ENCODE measurements at regions not wholly inside any gene's neighbourhood (a gene's known extent, or its start where the extent isn't known, plus 50 kb on each side); places are given as distances from the start of the nearest gene placed in this dataset.

DNA sequence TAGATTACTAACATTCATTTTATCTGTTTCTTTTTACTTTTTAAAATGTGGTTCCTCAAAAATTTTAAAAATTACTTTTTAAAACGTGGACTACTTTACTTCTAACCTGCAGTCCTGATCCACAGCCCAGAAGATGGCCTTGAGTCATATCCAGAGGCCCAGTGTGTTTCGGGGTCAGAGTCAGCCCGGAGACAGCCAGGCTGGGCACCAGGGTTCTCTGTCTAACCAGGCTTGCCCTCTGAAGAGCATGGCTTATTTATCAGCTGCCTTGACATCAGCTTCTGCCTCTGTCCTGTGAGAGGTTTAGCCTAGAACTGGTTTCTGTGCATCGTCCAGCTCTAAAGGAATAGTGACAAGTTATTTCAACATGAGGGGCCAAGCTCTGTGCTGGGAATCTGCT, 332.0 kb downstream of the FGF9 start:
- CTCF ChIA-PET: interaction anchor here (0.9 kb wide), 1 partner anchor 16 kb away, joined by 3 read pairs; no protein-coding TSS in a partner anchor
- Mint-ChIP-seq H3K4me3 (no peak overlapping the region), H3K27ac (no peak overlapping the region), H3K27me3 (no peaks in the 10 kb centered on the region), H3K4me1 (no peaks in the 10 kb centered on the region), H3K9me3 (peaks cover under 1% of the 10 kb centered on the region), H3K36me3 (ENCODE audit: low read depth) (no peaks in the 10 kb centered on the region)
- DNase-seq: no peak
- POLR2A ChIA-PET: no interaction called here

DNA sequence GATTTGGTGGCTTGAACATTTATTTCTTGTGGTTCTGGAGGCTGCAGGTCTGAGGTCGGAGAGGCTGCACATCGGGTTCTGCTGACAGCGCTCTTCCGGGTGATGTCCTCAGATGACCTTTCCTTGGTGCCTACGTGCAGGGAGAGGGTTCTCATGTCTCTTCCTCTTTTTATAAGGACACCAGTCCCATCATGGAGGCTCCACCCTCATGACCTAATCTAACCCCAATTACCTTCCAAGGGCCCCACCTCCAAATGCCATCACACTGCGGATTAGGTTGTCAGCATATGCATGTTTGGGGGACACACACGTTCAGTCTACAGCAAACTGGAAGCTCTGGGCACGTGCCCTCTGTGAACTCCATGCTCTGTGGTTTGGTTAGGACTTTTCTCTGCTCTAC, 338.6 kb downstream of the FGF9 start:
- no peaks in the 10 kb centered on the region for H3K27me3 Mint-ChIP-seq
- no peaks in the 10 kb centered on the region for H3K4me1 Mint-ChIP-seq
- peaks cover 3% of the 10 kb centered on the region for H3K9me3 Mint-ChIP-seq
- H3K4me3 Mint-ChIP-seq: no peak overlapping the region
- no peak overlapping the region for H3K27ac Mint-ChIP-seq
- H3K36me3 Mint-ChIP-seq (ENCODE audit: low read depth): no peaks in the 10 kb centered on the region
- POLR2A ChIA-PET: no interaction called here
- CTCF ChIA-PET: no interaction called here
- no peak for DNase-seq

- DNase-seq: no peak
- ChIA-PET POLR2A (no interaction called here), CTCF (no interaction called here)
- H3K27ac Mint-ChIP-seq: no peak overlapping the region
- peaks cover 3% of the 10 kb centered on the region for H3K9me3 Mint-ChIP-seq
- no peak overlapping the region for H3K4me3 Mint-ChIP-seq
- H3K36me3 Mint-ChIP-seq (ENCODE audit: low read depth): no peaks in the 10 kb centered on the region
- H3K4me1 Mint-ChIP-seq: no peaks in the 10 kb centered on the region
- H3K27me3 Mint-ChIP-seq: no peaks in the 10 kb centered on the region
Measured at GRCh38 chr13:22009937-22010336, 339.1 kb downstream of the FGF9 start.

- Mint-ChIP-seq H3K9me3 (peaks cover 3% of the 10 kb centered on the region), H3K27ac (no peak overlapping the region), H3K36me3 (ENCODE audit: low read depth) (no peaks in the 10 kb centered on the region), H3K4me1 (peaks cover under 1% of the 10 kb centered on the region), H3K27me3 (no peaks in the 10 kb centered on the region), H3K4me3 (no peak overlapping the region)
- ChIA-PET CTCF (no interaction called here), POLR2A (no interaction called here)
- no peak for DNase-seq
Measured at GRCh38 chr13:22012686-22013085, 341.8 kb downstream of the FGF9 start.

DNA sequence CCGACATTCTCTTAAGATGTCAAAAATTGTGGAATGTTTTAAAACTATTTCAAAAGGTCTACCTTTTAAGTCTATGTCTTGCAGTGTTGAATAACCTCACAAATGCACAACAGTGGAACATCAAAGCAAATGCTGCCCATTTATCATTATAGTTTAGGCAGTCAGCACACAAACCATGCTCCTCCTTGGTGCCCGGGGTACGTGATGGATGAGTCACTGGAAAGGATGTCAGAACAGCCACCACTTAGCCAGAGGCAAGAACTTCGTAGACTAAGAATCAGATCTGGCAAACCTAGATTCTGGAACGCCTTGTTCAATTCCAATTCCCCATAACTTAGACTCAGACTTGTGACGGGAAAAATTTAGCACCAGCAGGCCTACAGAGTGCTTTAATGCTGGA, 343.6 kb downstream of the FGF9 start:
- Mint-ChIP-seq H3K4me1 (peaks cover 2% of the 10 kb centered on the region), H3K4me3 (no peak overlapping the region), H3K27me3 (no peaks in the 10 kb centered on the region), H3K36me3 (ENCODE audit: low read depth) (no peaks in the 10 kb centered on the region), H3K9me3 (no peaks in the 10 kb centered on the region), H3K27ac (no peak overlapping the region)
- CTCF ChIA-PET: no interaction called here
- no peak for DNase-seq
- POLR2A ChIA-PET: no interaction called here

DNA sequence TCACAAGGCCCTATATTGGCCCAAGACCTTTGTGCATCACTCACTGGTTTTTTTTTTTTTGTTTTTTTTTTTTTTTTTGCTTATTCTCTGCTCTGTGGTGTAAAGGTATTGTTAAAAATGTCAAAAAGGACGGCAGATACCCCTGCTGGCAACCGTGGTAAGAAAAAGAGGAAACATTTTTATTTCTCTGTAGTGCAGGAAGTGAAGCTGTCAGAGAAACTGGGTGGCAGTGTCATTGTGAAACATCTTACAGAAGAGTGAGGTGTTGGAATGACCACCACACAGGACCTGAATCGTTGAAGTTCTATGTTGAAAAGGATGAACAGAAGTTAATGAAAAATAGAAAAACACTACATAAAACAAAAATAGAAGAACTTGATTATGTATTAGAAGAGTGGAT, 346.4 kb downstream of the FGF9 start:
- H3K9me3 Mint-ChIP-seq: no peaks in the 10 kb centered on the region
- H3K4me3 Mint-ChIP-seq: no peak overlapping the region
- DNase-seq: no peak
- peaks cover 2% of the 10 kb centered on the region for H3K4me1 Mint-ChIP-seq
- no peak overlapping the region for H3K27ac Mint-ChIP-seq
- H3K36me3 Mint-ChIP-seq (ENCODE audit: low read depth): no peaks in the 10 kb centered on the region
- ChIA-PET POLR2A (no interaction called here), CTCF (interaction anchor here (0.7 kb wide), 1 partner anchor 133 kb away, joined by 3 read pairs; no protein-coding TSS in a partner anchor)
- no peaks in the 10 kb centered on the region for H3K27me3 Mint-ChIP-seq

GRCh38 chr13:22018076-22018835, 347.4 kb downstream of the FGF9 start:
- DNase-seq: no peak
- ChIA-PET POLR2A (no interaction called here), CTCF (no interaction called here)
- Mint-ChIP-seq H3K27ac (no peak overlapping the region), H3K36me3 (ENCODE audit: low read depth) (no peaks in the 10 kb centered on the region), H3K9me3 (no peaks in the 10 kb centered on the region), H3K4me1 (peaks cover 2% of the 10 kb centered on the region), H3K4me3 (no peak overlapping the region), H3K27me3 (no peaks in the 10 kb centered on the region)

DNA sequence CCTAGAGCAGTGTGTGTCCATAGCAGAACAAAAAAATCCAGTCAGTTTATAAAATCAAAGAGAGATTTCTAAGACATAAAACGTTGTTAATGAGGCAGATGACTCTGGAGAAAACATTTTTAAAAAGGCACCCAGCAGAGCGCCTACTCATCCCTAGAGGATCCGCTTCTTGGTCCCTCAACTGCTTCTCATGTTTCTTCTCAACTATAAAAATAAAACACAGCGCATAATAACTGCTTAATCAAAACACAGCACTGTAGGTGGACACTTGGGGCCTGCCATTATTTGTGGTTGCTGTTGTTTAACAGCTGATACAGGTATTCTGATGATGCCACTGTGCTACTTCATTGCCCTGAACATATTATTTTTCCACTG, 347.9 kb downstream of the FGF9 start:
- Mint-ChIP-seq H3K27ac (no peak overlapping the region), H3K36me3 (ENCODE audit: low read depth) (no peaks in the 10 kb centered on the region), H3K4me3 (no peak overlapping the region), H3K4me1 (peaks cover 2% of the 10 kb centered on the region), H3K27me3 (no peaks in the 10 kb centered on the region), H3K9me3 (no peaks in the 10 kb centered on the region)
- DNase-seq: no peak
- POLR2A ChIA-PET: no interaction called here
- CTCF ChIA-PET: no interaction called here

- no peak for DNase-seq
- Mint-ChIP-seq H3K27me3 (no peaks in the 10 kb centered on the region), H3K36me3 (ENCODE audit: low read depth) (no peaks in the 10 kb centered on the region), H3K27ac (no peak overlapping the region), H3K4me3 (no peak overlapping the region), H3K4me1 (no peaks in the 10 kb centered on the region), H3K9me3 (no peaks in the 10 kb centered on the region)
- CTCF ChIA-PET: no interaction called here
- POLR2A ChIA-PET: interaction anchor here (0.9 kb wide), 1 partner anchor 8 kb away, joined by 3 read pairs; no protein-coding TSS in a partner anchor
Measured at GRCh38 chr13:22024381-22024994, 353.6 kb downstream of the FGF9 start.

- no peaks in the 10 kb centered on the region for H3K4me1 Mint-ChIP-seq
- no peak for DNase-seq
- CTCF ChIA-PET: no interaction called here
- no peak overlapping the region for H3K4me3 Mint-ChIP-seq
- H3K27ac Mint-ChIP-seq: no peak overlapping the region
- POLR2A ChIA-PET: no interaction called here
- H3K36me3 Mint-ChIP-seq (ENCODE audit: low read depth): no peaks in the 10 kb centered on the region
- H3K9me3 Mint-ChIP-seq: no peaks in the 10 kb centered on the region
- no peaks in the 10 kb centered on the region for H3K27me3 Mint-ChIP-seq
Measured at GRCh38 chr13:22027566-22027965, 356.7 kb downstream of the FGF9 start.

GRCh38 chr13:22028831-22029230, 358.0 kb downstream of the FGF9 start:
- Mint-ChIP-seq H3K9me3 (no peaks in the 10 kb centered on the region), H3K27me3 (no peaks in the 10 kb centered on the region), H3K4me1 (no peaks in the 10 kb centered on the region), H3K27ac (no peak overlapping the region), H3K36me3 (ENCODE audit: low read depth) (no peaks in the 10 kb centered on the region), H3K4me3 (no peak overlapping the region)
- DNase-seq: no peak
- CTCF ChIA-PET: no interaction called here
- POLR2A ChIA-PET: interaction anchor here (1.2 kb wide), 1 partner anchor 13 kb away, joined by 3 read pairs; no protein-coding TSS in a partner anchor

- POLR2A ChIA-PET: no interaction called here
- CTCF ChIA-PET: no interaction called here
- DNase-seq: no peak
- no peaks in the 10 kb centered on the region for H3K27me3 Mint-ChIP-seq
- no peak overlapping the region for H3K4me3 Mint-ChIP-seq
- no peaks in the 10 kb centered on the region for H3K36me3 Mint-ChIP-seq (ENCODE audit: low read depth)
- no peaks in the 10 kb centered on the region for H3K4me1 Mint-ChIP-seq
- no peaks in the 10 kb centered on the region for H3K9me3 Mint-ChIP-seq
- no peak overlapping the region for H3K27ac Mint-ChIP-seq
Measured at GRCh38 chr13:22030321-22030720, 359.4 kb downstream of the FGF9 start.

DNA sequence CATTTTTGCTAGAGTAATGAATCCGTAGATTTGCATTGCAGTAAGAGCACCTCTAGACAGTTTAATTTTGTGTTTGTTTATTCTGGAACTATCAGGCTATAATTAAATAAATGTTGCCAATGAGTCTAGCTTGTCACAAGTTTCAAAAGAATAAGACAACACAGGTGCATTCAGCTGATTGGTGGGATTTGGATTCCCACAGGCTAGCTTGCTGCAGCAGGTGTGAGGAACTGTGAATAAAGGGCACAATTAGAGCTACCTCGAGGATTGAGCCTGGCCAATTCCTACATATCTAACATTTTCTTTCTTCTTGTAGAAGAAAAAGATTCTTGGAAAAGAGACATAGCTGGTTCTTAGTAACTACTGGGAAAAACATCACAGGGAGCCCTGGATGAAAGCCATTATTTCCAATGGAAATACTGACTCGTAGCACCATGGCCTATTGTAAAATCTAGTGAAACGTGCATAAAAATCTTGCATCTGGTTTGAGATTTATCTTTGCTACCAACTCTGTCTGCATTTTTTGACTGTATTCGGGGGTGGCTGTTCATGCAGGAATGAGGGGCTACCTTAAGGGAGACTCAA, 360.9 kb downstream of the FGF9 start:
- Mint-ChIP-seq H3K27me3 (no peaks in the 10 kb centered on the region), H3K27ac (no peak overlapping the region), H3K36me3 (ENCODE audit: low read depth) (no peaks in the 10 kb centered on the region), H3K4me1 (no peaks in the 10 kb centered on the region), H3K4me3 (no peak overlapping the region), H3K9me3 (no peaks in the 10 kb centered on the region)
- ChIA-PET CTCF (no interaction called here), POLR2A (no interaction called here)
- no peak for DNase-seq

- Mint-ChIP-seq H3K4me3 (no peak overlapping the region), H3K27ac (no peak overlapping the region), H3K4me1 (no peaks in the 10 kb centered on the region), H3K9me3 (no peaks in the 10 kb centered on the region), H3K27me3 (no peaks in the 10 kb centered on the region), H3K36me3 (ENCODE audit: low read depth) (no peaks in the 10 kb centered on the region)
- ChIA-PET CTCF (no interaction called here), POLR2A (interaction anchor here (0.7 kb wide), 1 partner anchor 9 kb away, joined by 3 read pairs; no protein-coding TSS in a partner anchor)
- no peak for DNase-seq
Measured at GRCh38 chr13:22032905-22033304, 362.0 kb downstream of the FGF9 start.
